Osteoblast (primary cell): ENCODE measurements at regions not wholly inside any gene's neighbourhood (a gene's known extent, or its start where the extent isn't known, plus 50 kb on each side); places are given as distances from the start of the nearest gene placed in this dataset.

Experiments used
- DNase-seq: peaks from one replicate; pipeline ENCODE4 v3.0.0; 2011; ENCODE audit warnings: low spot score, mixed read lengths; ENCODE audit not compliant: insufficient read length; ENCODE audit errors: missing footprints
- H2AFZ ChIP-seq: 2 replicates; pipeline ENCODE4 v1.6.0; 2011; ENCODE audit warnings: mild to moderate bottlenecking, low read length
- H3K27ac ChIP-seq: 2 replicates; pipeline ENCODE4 v1.5.1; 2011; ENCODE audit warnings: mild to moderate bottlenecking, low read depth, low read length, moderate library complexity
- H3K27me3 ChIP-seq: 2 replicates; pipeline ENCODE4 v1.6.0; 2012; ENCODE audit warnings: mild to moderate bottlenecking, control low read depth, inconsistent platforms, low read length, moderate library complexity; ENCODE audit not compliant: insufficient read depth
- H3K36me3 ChIP-seq: 2 replicates; pipeline ENCODE4 v1.5.1; 2011; ENCODE audit warnings: mild to moderate bottlenecking, low read length, control low read depth, moderate library complexity; ENCODE audit not compliant: insufficient read depth
- H3K4me1 ChIP-seq: 2 replicates; pipeline ENCODE4 v1.5.1; 2011; ENCODE audit warnings: mild to moderate bottlenecking, low read length, control low read depth, moderate library complexity; ENCODE audit not compliant: insufficient read depth
- H3K4me2 ChIP-seq: 2 replicates; pipeline ENCODE4 v1.6.0; 2011; ENCODE audit warnings: mild to moderate bottlenecking, low read length; ENCODE audit not compliant: insufficient read depth
- H3K4me3 ChIP-seq: fragments of 200-600 bp; sonication (generic); 3 replicates; pipeline ENCODE4 v1.5.1; 2012; ENCODE audit warnings: mild to moderate bottlenecking, low read length, inconsistent platforms; ENCODE audit not compliant: insufficient read depth
- H3K79me2 ChIP-seq: 2 replicates; pipeline ENCODE4 v1.6.0; 2012; ENCODE audit warnings: mild to moderate bottlenecking, low read length, control low read depth, inconsistent platforms; ENCODE audit not compliant: insufficient read depth
- H3K9me3 ChIP-seq: 2 replicates; pipeline ENCODE4 v1.5.1; 2011; ENCODE audit warnings: low read depth, low read length, control low read depth
- H4K20me1 ChIP-seq: 2 replicates; pipeline ENCODE4 v1.6.0; 2012; ENCODE audit warnings: mild to moderate bottlenecking, low read length, control low read depth; ENCODE audit not compliant: insufficient read depth
- CTCF ChIP-seq: IDR thresholded peaks from 2 replicates; pipeline ENCODE4 v1.5.1; 2011; ENCODE audit warnings: mild to moderate bottlenecking, low read depth, low read length, moderate library complexity; ENCODE audit errors: extremely low read depth

DNA sequence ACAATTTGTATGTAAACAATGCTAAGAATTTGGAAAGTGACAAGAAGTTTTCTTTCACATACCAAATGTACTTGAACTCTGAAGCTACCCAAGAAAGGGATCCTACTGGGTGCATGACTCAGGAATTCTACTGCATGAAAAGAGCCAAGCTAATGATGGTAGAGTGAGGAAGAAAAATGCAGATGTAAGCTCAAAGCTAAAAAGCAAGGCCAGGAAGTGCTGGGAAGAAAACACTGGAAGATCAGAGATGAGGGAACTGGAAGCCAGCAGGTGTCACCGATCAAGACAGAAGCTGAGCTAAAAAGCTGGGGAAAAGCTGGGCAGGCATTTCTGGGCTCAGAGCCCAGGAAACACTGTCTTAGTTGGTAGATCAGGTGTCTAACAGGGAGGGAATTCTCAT, 449.1 kb downstream of the NKX6-1 start:
- Histone ChIP-seq H3K36me3 (no peaks in the 10 kb centered on the region), H3K4me1 (no peaks in the 10 kb centered on the region), H4K20me1 (no peaks in the 10 kb centered on the region), H3K27me3 (no peaks in the 10 kb centered on the region), H3K9me3 (no peaks in the 10 kb centered on the region), H2AFZ (no peak overlapping the region), H3K79me2 (no peaks in the 10 kb centered on the region), H3K27ac (no peak overlapping the region), H3K4me3 (no peak overlapping the region), H3K4me2 (no peak overlapping the region)
- DNase-seq, result no peak
- TF ChIP-seq CTCF, result no peak

DNA sequence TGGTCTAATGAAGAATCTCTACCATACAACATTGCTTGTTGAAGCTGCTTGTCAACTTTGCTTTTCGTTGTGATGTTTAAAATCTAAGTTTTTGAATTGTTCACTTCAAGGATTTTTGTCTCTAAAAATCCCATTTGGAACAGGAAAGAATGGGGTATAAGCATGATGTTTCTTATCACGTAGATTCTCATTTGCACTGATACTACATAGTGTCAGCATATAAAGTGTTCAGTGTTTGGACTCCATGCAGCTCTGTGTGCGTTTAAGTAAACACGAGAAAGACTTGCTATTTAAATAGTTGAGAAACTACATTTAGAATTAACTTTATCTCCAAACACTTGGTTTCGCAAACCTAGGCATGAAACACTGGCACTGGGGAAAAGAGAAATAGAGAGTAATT, 452.5 kb downstream of the NKX6-1 start:
- TF ChIP-seq CTCF, result no peak

GRCh38 chr4:84041426-84041825, 457.7 kb downstream of the NKX6-1 start:
- Histone ChIP-seq H3K4me2 (no peak overlapping the region), H3K27me3 (no peaks in the 10 kb centered on the region), H3K36me3 (no peaks in the 10 kb centered on the region), H3K4me1 (no peaks in the 10 kb centered on the region), H3K9me3 (no peaks in the 10 kb centered on the region), H3K27ac (no peak overlapping the region), H3K4me3 (no peak overlapping the region), H3K79me2 (no peaks in the 10 kb centered on the region), H4K20me1 (no peaks in the 10 kb centered on the region), H2AFZ (no peak overlapping the region)
- no peak for TF ChIP-seq CTCF
- no peak for DNase-seq

More for the DNA sequence above, 452.5 kb downstream of the NKX6-1 start:
- Histone ChIP-seq H2AFZ (no peak overlapping the region), H3K79me2 (no peaks in the 10 kb centered on the region), H3K4me1 (no peaks in the 10 kb centered on the region), H3K4me3 (no peak overlapping the region), H3K9me3 (no peaks in the 10 kb centered on the region), H4K20me1 (no peaks in the 10 kb centered on the region), H3K27ac (no peak overlapping the region), H3K36me3 (no peaks in the 10 kb centered on the region), H3K27me3 (no peaks in the 10 kb centered on the region), H3K4me2 (no peak overlapping the region)
- no peak for DNase-seq

DNA sequence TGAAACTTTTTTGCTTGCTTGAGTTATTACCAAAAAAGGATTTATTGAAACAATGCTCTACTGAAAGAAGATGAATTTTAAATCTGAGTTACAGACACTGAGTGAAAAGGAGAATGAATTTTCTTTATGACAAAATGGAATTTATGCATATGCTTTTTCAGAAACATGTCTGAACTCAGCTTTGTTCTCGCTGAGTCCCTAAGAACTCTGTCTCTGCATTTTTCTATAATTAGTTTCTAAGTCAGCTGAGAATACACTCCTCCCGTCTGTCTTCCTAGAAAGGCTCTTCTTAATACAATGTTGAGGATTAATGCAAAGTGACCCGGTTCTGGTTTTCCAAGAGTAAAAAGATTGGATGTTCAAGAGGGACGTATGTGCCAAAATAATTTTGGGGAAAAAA, 463.5 kb downstream of the NKX6-1 start:
- no peaks in the 10 kb centered on the region for H4K20me1 ChIP-seq
- H3K36me3 ChIP-seq, result no peaks in the 10 kb centered on the region
- H2AFZ ChIP-seq, result no peak overlapping the region
- no peak overlapping the region for H3K4me3 ChIP-seq
- no peak for TF ChIP-seq CTCF
- no peak for DNase-seq
- no peaks in the 10 kb centered on the region for H3K27me3 ChIP-seq
- no peaks in the 10 kb centered on the region for H3K79me2 ChIP-seq
- no peak overlapping the region for H3K27ac ChIP-seq
- H3K4me2 ChIP-seq, result no peak overlapping the region
- no peaks in the 10 kb centered on the region for H3K9me3 ChIP-seq
- no peaks in the 10 kb centered on the region for H3K4me1 ChIP-seq
